NB4 (cell line): ENCODE measurements at regions not wholly inside any gene's neighbourhood (a gene's known extent, or its start where the extent isn't known, plus 50 kb on each side); places are given as distances from the start of the nearest gene placed in this dataset.
"Not testable (repeated sequence)": the region's sequence is repeated elsewhere in the genome, so short reads cannot be mapped to it uniquely, and the experiment has no call there.

Source experiments
- DNase-seq: peaks from one replicate; pipeline ENCODE4 v3.0.0; 2010; ENCODE audit warnings: low read depth
- H3K4me3 ChIP-seq: one replicate; pipeline ENCODE4 v1.5.1; 2011; ENCODE audit warnings: mild to moderate bottlenecking, low read depth, low read length, moderate library complexity

DNA sequence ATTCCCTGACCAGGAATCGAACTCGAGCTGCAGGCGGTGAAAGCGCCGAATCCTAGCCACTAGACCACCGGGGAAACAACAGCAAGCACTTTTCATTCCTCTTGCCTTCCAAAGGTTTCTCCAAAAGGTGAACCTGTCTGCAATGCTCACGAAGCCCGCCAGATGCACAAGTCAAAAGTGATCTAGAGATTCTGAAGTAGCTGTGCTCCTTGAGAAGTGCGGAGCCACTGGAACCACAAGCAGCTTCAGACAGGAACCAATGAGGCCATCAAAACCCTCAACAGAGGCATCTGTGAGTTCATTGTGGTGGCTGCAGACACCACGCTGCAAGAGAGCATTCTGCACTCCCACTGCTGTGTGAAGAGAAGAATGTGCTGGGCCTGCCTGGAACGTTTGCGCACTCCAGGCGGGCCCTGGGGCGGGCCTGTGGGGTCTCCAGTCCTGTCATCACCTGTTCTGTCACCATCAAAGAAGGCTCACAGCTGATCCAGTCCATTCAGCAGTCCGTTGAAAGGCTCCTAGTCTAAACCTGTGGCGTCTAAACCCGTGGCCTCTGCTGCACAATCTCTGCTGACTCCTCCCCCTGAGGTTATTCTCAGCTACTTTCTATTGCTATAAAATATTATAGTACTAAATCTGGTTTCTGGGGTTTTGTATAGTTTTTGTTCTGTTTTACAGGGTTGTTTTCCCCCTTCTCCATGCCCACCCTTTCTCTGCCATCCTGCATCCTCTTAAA is 89.5 kb upstream of the FCGR1A start:
- DNase-seq, H3K4me3 ChIP-seq: not testable (repeated sequence)

DNA sequence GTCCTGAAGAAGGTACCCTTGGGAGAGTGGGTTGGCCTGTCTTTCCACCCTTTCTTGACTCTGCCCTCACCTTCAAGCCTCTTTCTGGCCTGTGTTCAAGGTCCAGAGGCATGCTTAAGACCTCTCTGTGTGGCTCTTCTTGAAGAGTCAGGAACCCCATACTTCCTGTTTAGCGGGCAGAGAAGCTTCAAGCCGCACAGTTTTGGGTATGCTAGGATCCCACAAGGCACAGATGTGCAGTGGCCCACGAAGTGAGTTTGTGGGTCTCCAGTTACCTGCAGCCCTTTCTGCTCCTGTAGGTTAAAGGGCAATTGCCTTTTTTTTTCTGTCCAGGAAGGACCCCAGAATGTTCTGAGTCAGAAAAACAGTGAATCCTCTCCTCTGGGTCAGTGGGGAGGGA is 87.4 kb upstream of the FCGR1A start:
- not testable (repeated sequence) for DNase-seq, H3K4me3 ChIP-seq

DNA sequence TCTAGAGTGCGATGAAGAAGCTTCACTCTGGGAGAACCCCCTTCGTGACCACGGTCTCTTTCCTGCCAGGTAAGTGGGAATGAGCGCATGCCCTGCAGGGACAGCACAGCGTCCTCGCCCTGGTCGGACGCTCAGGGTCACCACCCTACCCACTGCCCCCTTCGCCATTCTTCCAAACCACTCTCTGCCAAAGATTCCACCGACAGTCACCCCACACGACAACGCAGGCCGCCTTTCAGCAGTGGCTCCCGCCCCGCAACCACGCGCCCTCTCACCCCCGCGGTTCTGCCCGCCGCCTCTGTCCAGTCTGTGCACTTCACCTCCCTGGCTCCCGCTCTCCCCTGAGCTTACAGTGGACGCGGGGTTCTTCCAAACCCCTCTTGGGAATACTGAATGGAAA is 82.3 kb upstream of the FCGR1A start:
- not testable (repeated sequence) for DNase-seq, H3K4me3 ChIP-seq

DNA sequence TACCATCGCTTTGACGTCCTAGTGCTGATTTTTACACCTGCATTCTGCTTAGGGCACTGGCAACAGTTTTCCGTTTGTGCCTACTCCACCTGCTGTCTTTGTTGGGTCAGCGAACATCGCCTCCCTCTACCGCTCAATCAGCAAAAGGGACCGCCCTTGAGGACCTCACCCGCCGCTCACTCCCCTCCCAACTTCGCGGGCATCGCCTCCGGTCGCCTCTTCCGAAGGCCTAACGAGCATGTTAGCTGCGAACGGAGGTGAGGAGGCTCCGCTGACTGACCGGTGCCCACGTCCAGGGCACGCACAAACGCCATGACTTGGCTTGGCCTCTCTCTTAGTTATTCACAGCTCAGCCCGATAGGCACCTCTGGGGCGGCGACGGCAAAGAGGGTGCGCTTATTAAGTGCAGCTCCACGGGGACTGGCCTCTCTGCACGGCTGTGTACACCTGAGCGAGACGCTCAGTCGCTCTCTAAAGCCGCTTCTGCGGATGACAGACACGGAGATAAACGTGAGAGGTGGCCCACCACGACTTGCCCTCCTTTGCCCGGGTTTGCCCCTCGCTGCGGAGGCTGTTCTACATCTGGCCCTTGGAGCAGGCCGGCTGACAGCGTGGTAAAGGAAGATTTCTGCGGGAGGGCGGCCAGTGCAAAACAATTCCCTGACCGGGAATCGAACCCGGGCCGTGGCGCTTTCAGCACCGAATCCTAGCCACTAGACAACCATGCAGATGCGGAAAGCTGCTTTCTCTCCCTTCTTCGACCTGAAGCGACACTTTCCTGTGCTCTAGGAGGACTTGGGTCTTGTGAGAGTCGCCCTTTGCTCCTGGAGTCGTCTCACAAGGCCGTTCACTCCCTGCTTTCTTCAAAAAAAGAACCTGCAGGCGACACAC is 81.6 kb upstream of the FCGR1A start:
- not testable (repeated sequence) for DNase-seq, H3K4me3 ChIP-seq

DNA sequence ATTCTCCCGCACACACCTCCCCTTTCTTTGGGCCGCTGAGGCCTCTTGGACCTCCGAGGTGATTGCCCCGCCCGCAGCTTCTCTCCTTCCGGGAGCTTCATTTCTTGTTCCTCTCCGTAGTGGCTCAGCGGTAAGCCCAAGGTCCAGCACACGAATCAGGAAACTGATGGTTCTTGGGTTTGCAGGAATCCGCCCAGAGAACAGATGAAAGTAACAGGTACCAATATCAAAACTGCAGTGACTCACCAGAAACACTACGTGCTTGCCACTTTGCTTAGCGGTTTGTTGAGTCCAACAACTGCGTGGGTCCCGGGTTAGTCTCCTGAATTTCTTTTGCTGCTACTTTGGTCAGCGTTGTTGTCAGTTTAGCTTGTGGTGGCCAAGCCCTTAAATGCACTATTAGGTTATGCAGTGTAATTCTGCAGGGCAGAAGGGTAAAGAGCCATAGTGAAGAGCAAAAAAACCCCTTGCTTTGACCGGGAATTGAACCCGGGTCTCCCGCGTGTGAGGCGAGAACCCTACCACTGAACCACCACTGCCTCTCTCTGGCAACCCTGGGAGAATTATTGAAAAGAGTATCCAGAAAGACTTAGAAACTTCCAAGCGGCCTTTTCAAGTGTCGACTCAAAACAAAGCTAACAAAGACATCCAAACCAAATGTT is 74.2 kb upstream of the FCGR1A start:
- H3K4me3 ChIP-seq: peak overlapping the region; percentile 43

DNA sequence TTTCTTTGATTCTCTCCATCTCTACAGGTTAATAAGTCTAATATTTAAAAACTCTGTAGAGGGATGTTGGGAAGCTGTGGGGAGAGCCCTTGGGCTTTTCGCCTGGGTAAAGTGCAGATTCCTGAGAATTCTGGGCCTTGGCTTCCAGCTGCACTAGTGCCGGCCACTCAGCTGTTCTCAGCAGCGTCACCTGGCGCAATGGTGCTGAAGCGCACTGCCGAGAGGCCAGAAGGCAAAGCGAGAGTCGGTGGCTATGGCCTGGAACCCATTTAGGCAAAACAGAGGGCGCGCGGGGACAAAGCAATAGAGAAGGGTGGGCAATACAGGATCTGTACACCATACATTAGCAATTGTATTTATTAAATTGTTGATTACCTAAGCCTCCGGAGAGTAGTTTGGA is 70.8 kb upstream of the FCGR1A start:
- DNase-seq, H3K4me3 ChIP-seq: not testable (repeated sequence)

More for the DNA sequence above, 74.2 kb upstream of the FCGR1A start:
- DNase-seq: peak; percentile 85

DNA sequence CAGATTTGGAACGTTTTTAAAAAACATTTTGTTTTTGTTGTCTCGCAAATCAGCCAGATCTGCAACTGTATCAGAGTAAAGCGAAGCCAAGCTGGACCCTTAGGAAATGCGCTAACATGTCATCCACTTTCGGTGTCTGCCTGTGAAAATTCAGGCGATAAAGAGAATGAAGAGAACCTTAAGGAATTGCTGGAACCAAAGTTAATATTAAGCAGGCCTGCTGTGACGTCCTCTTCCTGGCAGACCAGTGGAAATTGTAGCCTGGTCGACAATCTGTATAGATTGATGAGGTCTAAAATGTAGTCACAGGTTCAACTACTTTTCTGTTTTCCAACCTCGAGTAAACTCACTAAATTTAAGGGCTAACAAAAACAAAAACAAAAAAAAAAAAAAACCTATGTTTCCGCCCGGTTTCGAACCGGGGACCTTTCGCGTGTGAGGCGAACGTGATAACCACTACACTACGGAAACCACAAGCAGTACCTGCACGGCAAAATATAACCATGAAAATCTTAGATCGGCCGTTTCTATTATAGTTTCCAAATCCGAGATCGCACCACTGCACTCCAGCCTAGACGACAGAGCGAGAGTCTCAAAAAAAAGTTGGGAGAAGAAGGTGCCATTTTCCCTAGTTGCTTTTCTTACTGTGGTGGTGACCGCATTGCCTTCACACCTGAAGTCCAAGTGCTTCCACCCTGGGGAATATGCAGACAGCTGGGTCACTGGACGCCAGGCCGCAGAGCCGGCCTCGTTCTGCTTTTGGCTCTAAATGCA is 70.2 kb upstream of the FCGR1A start:
- H3K4me3 ChIP-seq: not testable (repeated sequence)
- DNase-seq: peak; percentile 53

DNA sequence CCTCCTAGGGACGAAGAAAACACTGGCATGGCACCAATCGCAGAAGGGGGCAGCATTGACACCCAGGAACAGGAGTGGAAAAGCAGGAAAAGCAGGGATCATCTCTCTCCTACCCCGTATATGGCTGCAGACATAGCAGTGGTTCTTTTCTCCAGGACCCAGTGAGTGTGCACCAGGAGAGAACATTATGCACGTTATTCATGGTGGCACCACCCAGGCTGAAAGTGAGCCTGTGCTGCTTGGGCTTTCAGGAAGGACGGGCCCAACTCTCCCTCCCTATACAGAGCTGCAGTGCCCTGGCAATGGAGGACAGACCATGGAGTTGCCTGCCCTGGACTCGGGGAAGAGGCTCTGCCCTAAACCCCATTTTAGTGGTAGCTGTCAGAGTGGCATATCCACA is 69.0 kb upstream of the FCGR1A start:
- H3K4me3 ChIP-seq, DNase-seq: not testable (repeated sequence)

DNA sequence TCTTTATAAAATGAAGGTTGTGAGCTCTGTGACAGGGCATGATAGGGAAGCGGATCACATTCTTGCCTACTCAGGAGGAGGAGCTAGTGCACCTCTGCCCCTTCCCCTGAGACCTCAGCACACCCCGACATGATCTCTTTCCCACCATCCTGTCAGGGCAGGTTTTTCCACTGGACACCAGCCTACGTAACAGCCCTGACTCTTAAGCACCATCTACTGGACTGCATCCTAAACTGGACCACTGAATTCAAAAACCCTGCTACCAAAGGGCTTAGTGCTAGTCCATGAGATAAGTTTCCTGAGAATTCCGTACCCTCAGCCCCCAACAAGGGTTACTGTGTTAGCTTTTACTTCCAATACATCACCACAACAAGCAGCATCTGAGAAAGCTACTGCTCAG is 68.5 kb upstream of the FCGR1A start:
- not testable (repeated sequence) for DNase-seq, H3K4me3 ChIP-seq

DNA sequence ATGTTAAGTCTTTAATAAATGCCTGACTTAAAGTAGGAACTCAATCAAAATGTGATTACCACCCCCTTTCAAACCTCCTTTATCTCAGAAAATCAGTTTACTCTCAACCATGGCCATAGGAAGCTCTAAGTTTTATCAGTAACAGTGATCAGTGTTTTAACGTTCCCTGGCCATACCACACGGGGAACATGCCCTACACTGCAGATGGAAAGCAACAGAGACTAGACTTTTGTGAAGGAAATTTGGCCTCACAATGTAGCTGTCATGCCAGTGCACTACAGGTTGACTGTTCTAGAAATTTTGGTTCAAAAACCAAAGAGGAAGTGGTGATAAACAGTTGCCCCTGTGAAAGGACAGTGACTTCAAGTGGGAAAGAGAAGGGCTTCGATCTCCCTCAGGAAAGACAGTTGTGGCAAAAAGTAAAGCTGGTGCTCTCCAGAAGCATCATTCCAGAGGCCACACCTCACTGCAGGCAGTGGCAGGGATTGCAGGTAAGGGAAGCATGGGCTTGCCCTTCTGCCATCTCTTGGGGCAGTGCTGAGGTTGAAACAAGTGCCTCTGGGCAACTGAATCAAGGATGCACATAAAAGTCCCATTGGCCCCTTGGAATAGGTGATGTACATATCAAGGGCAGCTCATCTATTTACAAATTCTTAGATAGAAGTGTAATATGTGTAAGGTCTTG is 57.7 kb upstream of the FCGR1A start:
- not testable (repeated sequence) for H3K4me3 ChIP-seq, DNase-seq

DNA sequence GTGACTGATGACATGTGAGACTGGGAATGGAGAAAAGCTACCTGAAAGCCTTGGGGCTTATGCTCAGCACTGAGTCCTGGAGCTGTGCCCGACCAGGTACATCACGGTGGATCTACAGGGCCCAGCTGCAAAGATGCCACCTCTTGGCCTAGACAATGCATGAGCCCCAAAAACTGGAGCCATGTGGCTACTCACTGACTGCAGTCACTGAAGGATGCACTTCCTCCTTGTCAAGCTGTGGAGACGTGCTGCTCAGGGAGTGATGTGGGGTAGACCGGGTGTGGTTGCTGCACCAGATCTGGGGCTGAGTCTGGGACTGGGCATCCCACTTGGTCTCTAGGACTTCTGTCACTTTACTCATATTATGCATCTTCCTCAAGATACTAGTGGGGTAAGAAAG is 55.8 kb upstream of the FCGR1A start:
- H3K4me3 ChIP-seq, DNase-seq: not testable (repeated sequence)

DNA sequence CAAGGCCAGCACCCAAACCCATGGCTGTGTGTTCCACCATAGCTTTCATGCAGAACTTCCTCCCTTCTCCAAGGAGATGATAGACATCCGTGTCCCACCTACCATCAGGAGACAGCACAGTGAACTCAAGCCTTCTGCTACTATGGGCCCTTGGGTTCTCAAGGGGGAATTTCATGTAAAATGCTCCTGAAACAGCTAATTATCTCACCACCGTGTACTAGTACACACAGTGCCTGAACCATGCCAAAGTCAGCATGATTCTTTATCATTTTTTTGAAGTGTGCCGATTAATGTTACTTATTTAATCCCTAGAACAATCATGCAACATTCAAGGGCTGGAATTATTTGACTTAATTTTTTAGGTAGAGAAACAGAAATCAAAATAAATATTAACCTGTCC is 53.9 kb upstream of the FCGR1A start:
- not testable (repeated sequence) for H3K4me3 ChIP-seq, DNase-seq
